HL-60 (cell line): ENCODE measurements at regions not wholly inside any gene's neighbourhood (a gene's known extent, or its start where the extent isn't known, plus 50 kb on each side); places are given as distances from the start of the nearest gene placed in this dataset.
"Not testable (repeated sequence)": the region's sequence is repeated elsewhere in the genome, so short reads cannot be mapped to it uniquely, and the experiment has no call there.

Experiments
- POLR2AphosphoS5 ChIP-seq: IDR thresholded peaks from 2 replicates; pipeline ENCODE4 v1.6.1; 2012; ENCODE audit warnings: low read depth
- TF ChIP-seq, protein P1 (sequence below): IDR thresholded peaks from one replicate; pipeline ENCODE4 v1.5.1; 2011; ENCODE audit warnings: low read length, control low read depth, inconsistent platforms; ENCODE audit not compliant: insufficient read depth

DNA sequence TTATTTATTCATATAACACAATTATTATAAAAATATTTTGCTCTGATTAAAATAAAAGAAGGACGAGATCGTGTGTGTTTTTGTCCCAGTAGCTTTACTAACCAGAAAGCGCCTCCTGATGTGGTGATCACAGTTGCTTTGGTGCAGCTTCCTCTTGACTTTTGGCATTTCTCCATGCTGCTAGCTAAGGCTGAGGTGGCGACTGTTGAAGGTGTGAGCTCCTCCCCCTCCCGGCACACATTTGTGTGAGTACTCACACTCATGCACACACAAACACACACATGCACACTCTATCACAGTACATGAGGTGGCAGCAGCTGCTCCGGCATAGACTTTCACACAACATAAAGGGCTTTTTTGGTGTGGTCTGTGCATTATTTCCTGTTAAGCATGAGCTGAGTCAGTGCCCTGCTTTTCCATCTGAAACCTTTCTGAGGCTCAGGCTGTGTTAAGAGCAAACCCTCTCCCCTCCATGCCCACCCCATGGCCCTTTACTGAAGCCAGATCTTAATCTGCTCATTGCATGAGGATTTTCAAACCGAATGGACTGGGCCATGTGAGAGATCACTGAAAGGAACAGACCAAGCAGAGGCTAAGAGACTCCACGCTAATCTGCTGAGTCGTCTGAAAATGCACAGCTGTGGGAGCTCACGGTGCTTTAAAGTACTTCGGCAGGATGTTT lies 53.3 kb downstream of the FOXD4L1 start:
- TF ChIP-seq POLR2AphosphoS5 = 0 out of 2 replicates have a peak, but pooled peaks have one; percentile 35
- TF ChIP-seq, protein P1, sequence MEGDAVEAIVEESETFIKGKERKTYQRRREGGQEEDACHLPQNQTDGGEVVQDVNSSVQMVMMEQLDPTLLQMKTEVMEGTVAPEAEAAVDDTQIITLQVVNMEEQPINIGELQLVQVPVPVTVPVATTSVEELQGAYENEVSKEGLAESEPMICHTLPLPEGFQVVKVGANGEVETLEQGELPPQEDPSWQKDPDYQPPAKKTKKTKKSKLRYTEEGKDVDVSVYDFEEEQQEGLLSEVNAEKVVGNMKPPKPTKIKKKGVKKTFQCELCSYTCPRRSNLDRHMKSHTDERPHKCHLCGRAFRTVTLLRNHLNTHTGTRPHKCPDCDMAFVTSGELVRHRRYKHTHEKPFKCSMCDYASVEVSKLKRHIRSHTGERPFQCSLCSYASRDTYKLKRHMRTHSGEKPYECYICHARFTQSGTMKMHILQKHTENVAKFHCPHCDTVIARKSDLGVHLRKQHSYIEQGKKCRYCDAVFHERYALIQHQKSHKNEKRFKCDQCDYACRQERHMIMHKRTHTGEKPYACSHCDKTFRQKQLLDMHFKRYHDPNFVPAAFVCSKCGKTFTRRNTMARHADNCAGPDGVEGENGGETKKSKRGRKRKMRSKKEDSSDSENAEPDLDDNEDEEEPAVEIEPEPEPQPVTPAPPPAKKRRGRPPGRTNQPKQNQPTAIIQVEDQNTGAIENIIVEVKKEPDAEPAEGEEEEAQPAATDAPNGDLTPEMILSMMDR = not testable (repeated sequence)
